ENCODE measurements at regions not wholly inside any gene's neighbourhood (a gene's known extent, or its start where the extent isn't known, plus 50 kb on each side); places are given as distances from the start of the nearest gene placed in this dataset.
"Not testable (repeated sequence)": the region's sequence is repeated elsewhere in the genome, so short reads cannot be mapped to it uniquely, and the experiment has no call there.

DNA sequence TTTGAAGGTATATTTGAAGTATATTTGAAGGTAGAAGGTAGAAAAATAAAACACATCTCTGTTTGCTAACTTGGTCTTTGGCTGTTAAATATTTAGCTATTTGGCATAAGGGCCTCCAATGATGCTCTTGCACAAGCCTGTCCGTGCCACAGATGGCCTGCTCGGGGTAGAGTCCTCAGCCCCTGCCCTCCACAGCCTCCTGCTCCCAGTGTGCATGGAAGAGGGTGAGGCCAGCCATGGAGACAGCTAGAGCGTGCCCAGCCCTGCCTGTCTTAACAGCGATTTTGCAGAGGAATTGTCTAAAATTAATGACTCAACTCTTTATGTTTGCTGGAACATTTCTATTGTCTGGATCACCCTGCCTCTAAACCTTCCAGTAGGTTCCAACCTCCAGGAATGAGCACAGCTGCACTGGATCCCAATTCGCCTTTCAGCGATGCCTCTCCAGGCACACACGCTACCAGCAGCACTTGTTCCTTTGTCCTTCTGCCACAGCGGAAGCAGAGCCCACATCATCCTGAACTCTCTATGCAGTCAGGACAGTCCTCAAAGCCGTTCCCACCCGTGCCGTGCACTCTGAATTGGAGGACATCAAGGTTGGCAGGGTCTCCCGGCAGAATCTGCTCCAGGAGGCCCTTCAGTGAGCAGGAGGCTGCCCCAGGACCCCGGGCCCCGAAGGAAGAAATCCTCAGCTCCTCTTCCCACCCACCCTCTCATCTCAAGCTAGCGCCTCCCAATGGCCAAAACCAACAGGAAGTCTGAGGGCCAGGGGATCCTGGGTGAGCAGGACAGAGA is 254.0 kb upstream of the IRX1 start:
- DNase-seq (ENCODE audit: low spot score), result no peak

DNA sequence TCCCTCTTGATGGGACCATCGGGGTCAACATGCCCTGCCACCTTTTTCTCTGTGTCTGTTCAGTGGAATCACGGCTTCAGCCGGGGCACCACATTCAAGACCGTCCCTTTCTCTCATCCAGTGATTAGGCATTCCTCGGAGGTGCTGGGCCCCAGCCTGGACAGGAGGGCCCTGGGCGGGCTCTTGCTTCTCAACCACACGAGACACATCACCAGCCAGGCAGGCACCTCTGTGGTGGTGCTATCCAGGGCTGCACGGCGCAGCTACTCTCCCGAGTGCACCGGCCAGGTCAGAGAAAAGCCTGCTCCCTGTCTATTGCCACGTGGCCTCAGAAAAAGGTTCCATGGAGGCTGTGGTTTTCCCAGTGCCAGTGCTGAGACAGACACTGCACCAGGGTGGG is 255.2 kb upstream of the IRX1 start:
- DNase-seq (ENCODE audit: low spot score), result no peak

DNA sequence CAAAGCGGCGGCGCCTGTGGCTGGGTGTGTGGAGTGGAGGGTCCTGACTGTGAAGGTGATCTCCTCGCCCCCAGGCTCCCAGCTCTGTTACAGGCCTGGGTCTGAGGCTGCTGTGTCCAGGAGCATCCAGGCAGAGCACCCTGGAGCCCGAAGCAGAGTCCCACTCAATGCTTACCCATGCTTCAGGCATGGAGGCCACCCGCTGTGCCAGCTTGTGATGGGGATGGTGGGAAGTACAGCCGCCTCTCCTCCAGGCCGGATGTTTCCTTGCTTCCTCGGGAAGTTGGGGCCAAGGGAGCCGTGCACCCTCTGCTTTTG is 255.9 kb upstream of the IRX1 start:
- no peak for DNase-seq (ENCODE audit: low spot score)

DNA sequence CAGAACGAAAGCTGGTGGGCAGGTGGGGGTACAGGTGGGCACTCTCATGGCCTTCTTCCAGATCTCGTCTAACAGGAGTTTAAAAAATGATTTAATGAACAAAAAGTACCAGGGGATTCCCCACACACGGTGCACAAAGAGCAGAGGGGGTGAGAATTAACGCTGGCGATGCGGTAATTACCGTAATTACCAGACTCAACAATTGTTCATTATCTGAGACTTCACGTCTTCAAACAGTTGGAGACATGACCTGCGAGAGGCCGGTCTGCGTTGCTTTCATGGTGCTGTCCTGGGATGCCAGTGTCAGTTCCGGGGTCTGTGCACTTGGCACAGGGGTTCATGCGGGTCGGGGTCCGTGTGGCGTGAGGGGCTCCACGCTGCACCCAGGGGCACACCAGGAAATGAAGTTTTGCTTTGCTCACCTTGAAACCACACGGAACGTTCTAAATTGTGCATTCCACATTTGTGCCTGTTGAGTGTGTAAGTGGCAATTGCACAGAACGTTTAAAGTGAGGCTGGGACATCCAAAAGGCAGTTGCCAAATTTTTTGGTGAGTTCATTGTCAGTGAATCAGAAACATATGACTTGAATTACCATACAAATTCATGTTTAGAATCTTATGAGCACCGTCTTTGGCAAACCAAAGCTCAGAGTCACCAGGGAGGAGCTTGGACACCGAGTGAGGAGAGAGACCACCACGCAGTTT is 256.4 kb upstream of the IRX1 start:
- DNase-seq (ENCODE audit: low spot score), result no peak

DNA sequence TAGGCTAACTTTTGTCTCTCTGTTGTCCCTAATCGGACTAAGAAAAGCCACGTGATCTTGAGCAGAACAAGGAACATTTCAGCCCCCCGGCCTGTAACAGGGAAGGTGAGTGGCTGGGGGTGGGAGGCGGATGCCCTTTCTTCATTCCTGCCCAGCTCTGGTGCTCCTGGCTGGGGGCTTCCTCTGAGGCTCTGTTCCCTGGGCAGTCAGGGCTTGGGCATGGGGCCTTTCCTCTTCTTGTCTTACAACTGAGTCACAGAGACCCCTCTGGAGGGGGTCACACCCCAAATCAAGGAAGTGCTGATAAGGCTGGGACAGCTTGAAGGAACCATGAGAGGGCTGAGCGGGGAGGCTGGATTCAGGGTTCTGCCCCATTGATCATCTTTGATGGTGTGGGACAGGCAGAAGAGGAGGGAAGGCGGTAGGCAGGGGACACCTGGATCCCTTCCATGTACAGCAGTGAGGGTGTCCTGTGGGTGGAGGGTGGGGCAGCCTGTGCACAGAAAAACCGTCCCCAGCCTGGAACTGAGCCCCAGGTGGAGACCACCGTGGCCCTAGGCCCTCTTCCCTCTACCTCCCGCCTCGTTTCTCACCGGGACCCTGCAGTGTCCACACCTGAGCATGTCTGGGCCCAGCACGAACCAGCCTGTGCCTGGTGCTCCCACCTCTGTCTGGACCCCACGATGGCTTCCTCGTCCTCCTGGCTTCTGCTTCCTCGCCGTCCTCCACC is 257.7 kb upstream of the IRX1 start:
- DNase-seq (ENCODE audit: low spot score), result no peak

DNA sequence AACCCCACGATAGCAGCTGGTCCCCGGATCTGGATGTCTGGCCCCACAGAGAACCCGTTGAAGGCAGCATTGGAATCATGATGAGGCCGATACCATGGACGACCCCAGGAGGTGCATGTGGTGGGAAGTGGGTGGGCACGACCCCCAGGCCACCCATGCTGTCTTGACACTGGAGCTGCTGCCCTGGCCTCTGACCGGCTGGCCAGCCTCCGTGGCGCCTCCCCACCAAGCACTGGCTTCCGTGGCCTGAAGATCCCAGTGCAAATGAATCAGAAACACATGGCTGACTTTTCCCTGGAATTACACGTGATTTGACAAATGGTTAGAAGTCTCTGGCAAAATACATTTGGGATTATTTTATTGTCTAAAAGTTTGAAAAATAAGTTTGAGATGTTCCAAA is 259.0 kb upstream of the IRX1 start:
- DNase-seq (ENCODE audit: low spot score), result no peak

DNA sequence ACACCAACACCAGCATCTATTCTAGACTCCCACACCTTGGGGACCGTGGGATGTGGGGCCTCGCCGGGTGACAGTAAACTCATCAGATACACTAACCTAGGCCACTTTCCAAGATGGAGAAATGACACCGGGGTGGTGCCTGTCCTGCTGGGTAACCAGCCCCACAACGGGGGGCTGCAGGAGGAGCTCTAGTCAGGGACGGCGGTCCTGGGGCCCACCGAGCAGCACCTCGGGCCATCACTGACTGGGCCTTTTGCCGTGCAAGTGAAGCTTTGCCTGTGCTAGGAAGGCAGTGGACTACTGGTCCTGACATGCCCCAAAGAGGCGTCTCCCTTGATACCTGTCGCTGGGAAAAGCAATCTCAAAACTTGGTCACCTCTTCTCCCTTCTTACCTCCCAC is 260.3 kb upstream of the IRX1 start:
- DNase-seq (ENCODE audit: low spot score), result no peak

DNA sequence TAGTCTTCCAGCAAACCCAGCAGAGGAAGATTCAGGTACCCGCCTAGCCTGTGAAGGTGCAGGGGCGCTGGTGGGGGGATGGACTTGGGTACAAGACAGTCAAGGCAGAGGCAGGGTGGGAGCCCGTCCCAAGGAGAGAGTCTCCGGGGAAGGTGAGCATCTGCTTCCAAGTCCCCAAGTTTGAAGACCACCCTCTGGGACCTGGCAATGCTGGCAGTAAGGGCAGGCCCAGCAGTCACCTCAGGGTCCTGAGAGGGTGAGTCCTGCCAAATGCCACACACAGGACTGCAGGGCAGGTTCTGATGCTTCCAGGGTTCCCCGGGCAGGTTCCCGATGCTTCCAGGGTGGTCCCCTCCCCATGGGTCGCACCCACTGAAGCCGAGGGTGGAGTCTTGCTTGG is 261.8 kb upstream of the IRX1 start:
- no peak for DNase-seq (ENCODE audit: low spot score)

GRCh38 chr5:3333105-3333504 is 262.5 kb upstream of the IRX1 start:
- DNase-seq (ENCODE audit: low spot score), result no peak

DNA sequence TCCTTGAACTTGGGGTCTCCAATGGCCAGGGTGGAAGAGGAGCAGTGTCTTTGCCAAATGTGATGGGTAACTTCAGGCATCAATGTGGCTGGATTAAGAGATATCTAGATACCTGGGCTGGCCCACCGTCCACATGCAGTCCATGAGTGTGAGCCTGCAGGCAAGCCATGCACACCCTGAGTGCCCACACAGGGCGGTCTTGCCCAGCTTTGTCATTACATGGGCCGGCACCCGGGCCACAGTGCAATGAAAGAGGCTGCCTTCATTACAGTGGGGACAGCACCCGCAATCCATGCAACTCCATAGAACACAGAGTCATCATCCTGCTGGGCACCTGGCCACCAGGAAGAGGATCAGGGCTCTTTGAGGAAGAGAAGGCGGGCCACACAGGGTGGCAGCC is 263.8 kb upstream of the IRX1 start:
- DNase-seq (ENCODE audit: low spot score), result no peak

DNA sequence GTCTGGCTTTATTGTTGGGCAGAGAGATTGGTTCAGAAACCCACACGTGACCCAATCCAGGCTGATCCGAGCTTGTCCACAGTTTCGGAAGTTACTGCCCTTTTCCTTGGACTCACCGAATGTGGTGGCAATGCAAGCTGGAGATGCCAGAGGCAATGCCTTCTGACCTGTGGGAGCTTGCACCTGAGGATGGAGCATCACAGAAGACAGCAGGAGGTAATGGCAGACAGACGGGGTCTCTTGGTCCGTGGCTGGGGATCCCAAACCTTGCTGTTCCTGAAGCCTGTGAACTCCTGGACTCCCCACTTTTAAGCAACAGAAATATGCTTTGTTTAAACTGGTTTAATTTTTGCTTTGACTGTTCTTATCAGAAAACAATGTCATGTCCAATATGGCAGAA is 265.2 kb upstream of the IRX1 start:
- DNase-seq (ENCODE audit: low spot score), result no peak

DNA sequence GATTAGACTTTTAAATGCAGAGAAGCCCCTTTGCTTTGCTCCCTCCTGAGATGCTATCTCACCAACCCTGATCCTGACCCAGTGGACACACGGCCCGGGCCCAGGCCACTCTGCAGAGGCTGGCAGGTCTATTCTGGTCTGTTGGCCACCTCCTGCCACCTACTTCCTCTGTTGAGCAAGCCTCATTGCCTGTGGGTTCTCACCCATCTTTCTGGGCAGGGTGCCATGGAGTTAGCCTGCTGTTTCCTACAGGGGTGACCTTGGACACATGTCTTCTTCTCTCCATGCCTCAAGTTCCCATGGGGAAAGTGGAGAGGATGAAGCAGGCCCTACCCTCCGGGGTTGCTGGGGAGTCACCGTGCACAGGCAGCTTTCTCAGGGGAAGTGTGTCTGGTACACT is 266.2 kb upstream of the IRX1 start:
- DNase-seq (ENCODE audit: low spot score), result no peak

GRCh38 chr5:3326841-3327232 is 268.8 kb upstream of the IRX1 start:
- DNase-seq (ENCODE audit: low spot score), result no peak

DNA sequence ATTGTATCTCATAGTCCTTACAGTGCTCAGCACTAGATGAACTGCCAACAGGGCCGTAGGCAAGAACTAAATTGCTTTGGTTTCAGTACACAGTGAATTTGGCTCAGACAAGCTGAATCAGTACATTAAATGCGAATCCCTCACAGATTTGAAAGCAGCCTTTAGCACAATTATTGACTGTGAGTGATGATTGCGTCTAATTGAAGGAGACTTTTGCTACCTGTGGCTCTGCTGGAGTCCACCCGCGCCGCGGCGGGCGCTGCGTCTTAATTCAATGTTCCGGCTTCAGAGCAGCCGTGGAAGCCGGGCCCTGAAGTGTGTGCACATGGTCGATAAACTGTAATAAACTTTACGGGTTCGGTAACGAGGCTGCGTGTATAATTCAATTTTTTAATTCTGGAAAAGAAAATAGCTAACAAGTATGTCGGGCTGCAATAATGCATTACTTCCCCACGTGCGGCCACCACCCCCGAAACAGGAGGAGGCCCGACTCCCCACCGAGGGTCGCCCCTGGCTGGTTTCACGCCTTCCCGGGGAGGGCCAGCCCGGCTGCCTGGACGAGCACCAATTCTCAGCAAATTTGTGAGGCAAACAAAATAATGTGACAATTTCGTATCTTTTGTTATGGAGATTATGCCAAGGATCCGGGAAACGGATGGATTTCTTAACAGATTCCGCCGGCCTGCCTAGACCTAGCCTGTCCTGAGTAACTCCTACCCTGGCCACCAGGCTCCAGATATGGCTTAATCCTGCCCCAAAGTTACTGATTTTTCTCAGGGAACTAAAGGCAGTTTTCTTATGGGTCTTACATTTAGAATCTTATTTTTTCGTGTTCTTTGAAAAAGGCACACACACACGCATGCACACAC is 269.4 kb upstream of the IRX1 start:
- DNase-seq (ENCODE audit: low spot score), result no peak

DNA sequence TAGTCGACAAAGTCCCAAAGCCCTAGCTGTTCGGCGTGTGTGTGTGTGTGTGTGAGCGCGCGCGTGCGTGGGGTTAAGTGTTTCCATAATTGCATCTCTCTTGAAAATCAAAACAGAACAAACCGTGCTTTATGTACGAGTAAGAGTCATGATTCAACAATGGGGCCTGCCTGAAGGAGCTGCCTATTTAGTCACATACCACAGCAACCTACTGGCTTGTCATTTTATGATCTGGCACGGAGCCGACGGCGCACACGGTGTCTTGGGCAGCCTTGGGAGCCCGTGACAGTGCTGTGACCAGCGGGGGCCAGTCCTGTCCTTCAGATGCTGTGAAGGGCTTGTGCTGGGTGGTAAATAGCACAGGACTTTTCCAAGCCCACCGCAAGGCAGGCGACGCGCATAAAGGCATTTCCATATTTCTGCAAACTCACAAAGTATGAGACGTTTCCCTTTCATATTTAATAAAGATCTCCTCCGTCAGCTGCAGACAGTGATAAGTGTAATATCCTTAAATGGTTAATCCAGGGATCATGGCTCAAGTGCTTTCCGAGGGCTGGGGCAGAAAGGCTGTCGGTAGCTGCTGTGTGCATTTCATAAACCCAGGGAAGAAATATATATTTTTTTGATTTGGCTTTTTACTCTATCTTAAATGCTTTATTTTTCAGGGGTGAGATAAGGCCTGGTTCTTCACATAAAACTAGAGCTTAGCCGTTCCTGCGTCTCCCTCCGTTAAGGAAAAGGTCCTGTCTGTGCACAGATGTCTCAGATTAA is 270.2 kb upstream of the IRX1 start:
- no peak for DNase-seq (ENCODE audit: low spot score)

- DNase-seq (ENCODE audit: low spot score), result no peak
Observed at GRCh38 chr5:3324421-3325101, 271.1 kb upstream of the IRX1 start.

- not testable (repeated sequence) for DNase-seq (ENCODE audit: low spot score)
Observed at GRCh38 chr5:3323966-3324365, 271.7 kb upstream of the IRX1 start.

DNA sequence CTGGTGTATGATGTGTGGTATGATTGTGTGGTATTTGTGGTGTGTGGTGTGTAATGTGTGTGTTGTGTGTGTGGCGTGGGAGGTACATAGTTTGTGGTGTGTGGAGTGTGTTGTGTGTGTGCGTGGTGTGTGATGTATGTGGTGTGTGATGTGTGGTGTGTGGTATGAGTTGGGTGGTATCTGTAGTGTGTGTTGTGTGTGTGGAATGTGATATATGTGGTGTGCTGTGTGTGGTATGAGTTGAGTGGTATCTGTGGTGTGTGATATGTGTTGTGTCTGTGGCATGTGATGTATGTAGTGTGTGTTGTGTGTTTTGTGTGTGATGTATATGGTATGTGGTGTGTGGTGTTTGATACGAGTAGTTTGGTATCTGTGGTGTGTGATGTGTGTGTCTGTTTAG is 272.5 kb upstream of the IRX1 start:
- DNase-seq (ENCODE audit: low spot score), result no peak

DNA sequence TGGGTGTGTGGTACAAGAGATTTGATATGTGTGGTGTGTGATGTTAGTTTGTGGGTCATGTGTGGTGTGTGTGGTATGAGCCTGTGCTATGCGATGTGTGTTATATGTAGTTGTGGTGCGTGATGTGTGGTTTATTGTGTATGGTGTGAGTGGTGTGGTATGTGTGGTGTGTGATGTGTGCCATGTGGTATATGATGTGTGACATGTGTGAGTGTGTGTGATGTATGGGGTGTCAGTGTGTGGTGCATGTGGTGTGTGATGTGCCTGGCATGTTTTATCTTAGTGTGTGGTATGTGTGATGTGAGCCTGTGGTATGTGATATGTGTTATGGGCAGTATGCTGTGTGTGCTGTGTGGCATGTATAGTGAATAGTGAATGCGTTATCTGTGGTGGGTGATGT is 273.0 kb upstream of the IRX1 start:
- DNase-seq (ENCODE audit: low spot score), result no peak

DNA sequence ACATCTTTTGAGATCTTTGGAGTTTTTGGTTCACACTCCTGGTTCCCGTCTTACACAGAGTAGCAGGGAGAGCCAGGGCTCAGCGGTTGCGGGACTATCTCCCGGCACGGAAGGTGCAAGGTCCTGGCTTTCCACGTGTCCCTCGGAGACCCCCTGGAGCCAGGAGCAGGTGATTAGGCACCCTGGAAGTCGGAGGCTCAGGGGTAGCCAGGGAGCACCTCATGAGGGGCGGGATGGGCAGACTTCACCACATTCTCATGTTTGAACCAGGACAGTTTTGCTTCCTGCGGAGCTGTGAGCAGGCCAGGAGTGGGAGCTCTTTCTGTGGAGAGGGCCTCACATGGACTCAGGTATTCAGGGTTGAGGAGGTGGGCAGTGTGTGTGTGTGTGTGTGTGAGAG is 273.7 kb upstream of the IRX1 start:
- DNase-seq (ENCODE audit: low spot score), result no peak

All from left forelimb (tissue), 1 donor.